ENCODE measurements at regions not wholly inside any gene's neighbourhood (a gene's known extent, or its start where the extent isn't known, plus 50 kb on each side); places are given as distances from the start of the nearest gene placed in this dataset.
"Not testable (repeated sequence)": the region's sequence is repeated elsewhere in the genome, so short reads cannot be mapped to it uniquely, and the experiment has no call there.

DNA sequence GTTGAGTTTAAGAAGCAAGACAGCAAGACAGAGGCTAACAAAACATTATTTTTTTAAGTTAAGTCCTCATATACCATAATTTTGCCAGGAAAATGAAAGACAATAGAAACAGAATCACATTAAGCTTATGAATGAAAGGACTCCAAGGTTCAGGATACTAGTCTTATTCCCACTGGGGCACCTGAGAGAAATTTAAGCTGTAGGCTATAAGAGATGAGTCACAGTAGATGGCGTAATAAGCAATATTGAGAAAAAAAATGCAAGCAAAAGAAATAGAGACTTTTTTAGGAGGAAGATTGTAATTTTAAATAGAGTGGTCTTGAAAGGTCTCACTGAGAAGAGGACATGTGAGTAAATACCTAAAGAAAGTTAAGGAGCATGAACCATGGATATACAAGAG lies 57.1 kb upstream of the KIF2B start:
- no peak overlapping the region for H3K4me2 ChIP-seq (ENCODE audit: insufficient read depth, low read length, poor library complexity, severe bottlenecking)
- H2BK120ac ChIP-seq (ENCODE audit: low read depth, low read length) = no peak overlapping the region
- no CpG with 5 or more reads among the region's 1 CpG for WGBS, 2 donors (ENCODE audit: extremely low coverage in 2 of 2, insufficient read length in 2 of 2, insufficient replicate concordance in 1 of 2)
- H4K8ac ChIP-seq (ENCODE audit: low read depth, low read length) = no peak overlapping the region
- H3K14ac ChIP-seq (ENCODE audit: low read length) = no peak overlapping the region
- H4K91ac ChIP-seq (ENCODE audit: low read depth, low read length, poor library complexity) = no peak overlapping the region
- H3K9ac ChIP-seq (ENCODE audit: low read depth, low read length, poor library complexity) = no peak overlapping the region
- no peak overlapping the region for H3K23ac ChIP-seq (ENCODE audit: low read depth, low read length, poor library complexity)
- H3K79me1 ChIP-seq (ENCODE audit: low read depth, low read length) = no peaks in the 10 kb centered on the region
- no peaks in the 10 kb centered on the region for H3K27me3 ChIP-seq (ENCODE audit: control insufficient read depth in 3 of 3, insufficient read depth in 3 of 3, low read depth in 1 of 3, low read length in 3 of 3)
- H3K4me1 ChIP-seq (ENCODE audit: control insufficient read depth in 2 of 2, insufficient read depth in 1 of 2, low read depth in 1 of 2, low read length in 2 of 2) = no peaks in the 10 kb centered on the region
- peaks cover 0 to 3% of the 10 kb centered on the region in 2 donors for H3K9me3 ChIP-seq (replicated peaks in 1 of 2; ENCODE audit: control insufficient read depth in 2 of 2, insufficient read depth in 1 of 2, low read depth in 1 of 2, low read length in 2 of 2)
- H2BK5ac ChIP-seq (ENCODE audit: low read length) = no peak overlapping the region
- H3K36me3 ChIP-seq (replicated peaks in 1 of 2; ENCODE audit: control insufficient read depth in 2 of 2, insufficient read depth in 2 of 2, low read length in 2 of 2) = no peaks in the 10 kb centered on the region
- no peak overlapping the region for H2AK5ac ChIP-seq (ENCODE audit: low read depth, low read length)
- H2BK15ac ChIP-seq (ENCODE audit: low read length) = no peak overlapping the region
- no peak overlapping the region for H2AFZ ChIP-seq (ENCODE audit: low read length)
- H3K4me3 ChIP-seq (ENCODE audit: low read length in 2 of 2) = no peak overlapping the region
- H3K4ac ChIP-seq (ENCODE audit: low read length) = no peak overlapping the region
- no peak overlapping the region for H3K27ac ChIP-seq (replicated peaks; ENCODE audit: low read length)
- H2BK12ac ChIP-seq (ENCODE audit: low read length) = no peak overlapping the region
- H3K18ac ChIP-seq (ENCODE audit: low read length) = no peak overlapping the region
- no peak for DNase-seq (ENCODE audit: low spot score)

DNA sequence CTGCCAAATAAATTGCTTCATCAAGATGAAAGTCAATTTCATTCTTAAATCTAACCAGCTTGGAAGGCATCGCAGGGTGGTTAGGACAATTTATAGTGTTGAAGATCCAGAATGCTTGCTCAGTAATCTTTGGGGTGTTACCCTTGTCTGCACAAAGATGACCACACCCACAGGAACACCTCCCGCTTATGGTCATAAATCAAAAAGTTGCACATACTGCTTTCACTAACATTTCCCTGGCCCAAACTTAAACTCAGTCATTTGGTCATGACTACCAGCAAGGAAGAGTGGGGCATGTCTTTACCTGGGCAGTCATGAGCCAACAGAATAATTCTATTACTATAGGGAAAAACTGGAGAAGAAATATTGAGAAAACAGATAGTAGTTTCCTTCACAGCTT lies 57.6 kb upstream of the KIF2B start:
- Histone ChIP-seq H3K4me2 (ENCODE audit: insufficient read depth, low read length, poor library complexity, severe bottlenecking) (no peak overlapping the region), H3K27me3 (ENCODE audit: control insufficient read depth in 3 of 3, insufficient read depth in 3 of 3, low read depth in 1 of 3, low read length in 3 of 3) (no peaks in the 10 kb centered on the region), H2AFZ (ENCODE audit: low read length) (no peak overlapping the region), H3K4me3 (ENCODE audit: low read length in 2 of 2) (no peak overlapping the region), H4K91ac (ENCODE audit: low read depth, low read length, poor library complexity) (no peak overlapping the region), H3K79me1 (ENCODE audit: low read depth, low read length) (no peaks in the 10 kb centered on the region), H2BK5ac (ENCODE audit: low read length) (no peak overlapping the region), H4K8ac (ENCODE audit: low read depth, low read length) (no peak overlapping the region), H3K36me3 (replicated peaks in 1 of 2; ENCODE audit: control insufficient read depth in 2 of 2, insufficient read depth in 2 of 2, low read length in 2 of 2) (no peaks in the 10 kb centered on the region), H3K4me1 (ENCODE audit: control insufficient read depth in 2 of 2, insufficient read depth in 1 of 2, low read depth in 1 of 2, low read length in 2 of 2) (no peaks in the 10 kb centered on the region), H3K4ac (ENCODE audit: low read length) (no peak overlapping the region), H3K14ac (ENCODE audit: low read length) (no peak overlapping the region), H3K9ac (ENCODE audit: low read depth, low read length, poor library complexity) (no peak overlapping the region), H3K27ac (replicated peaks; ENCODE audit: low read length) (no peak overlapping the region), H3K9me3 (replicated peaks in 1 of 2; ENCODE audit: control insufficient read depth in 2 of 2, insufficient read depth in 1 of 2, low read depth in 1 of 2, low read length in 2 of 2) (peaks cover 0 to 3% of the 10 kb centered on the region in 2 donors), H2BK120ac (ENCODE audit: low read depth, low read length) (no peak overlapping the region), H3K18ac (ENCODE audit: low read length) (no peak overlapping the region), H2AK5ac (ENCODE audit: low read depth, low read length) (no peak overlapping the region), H2BK12ac (ENCODE audit: low read length) (no peak overlapping the region), H3K23ac (ENCODE audit: low read depth, low read length, poor library complexity) (no peak overlapping the region), H2BK15ac (ENCODE audit: low read length) (no peak overlapping the region)
- no peak for DNase-seq (ENCODE audit: low spot score)
- no CpG with 5 or more reads among the region's 2 CpGs for WGBS, 2 donors (ENCODE audit: extremely low coverage in 2 of 2, insufficient read length in 2 of 2, insufficient replicate concordance in 1 of 2)

DNA sequence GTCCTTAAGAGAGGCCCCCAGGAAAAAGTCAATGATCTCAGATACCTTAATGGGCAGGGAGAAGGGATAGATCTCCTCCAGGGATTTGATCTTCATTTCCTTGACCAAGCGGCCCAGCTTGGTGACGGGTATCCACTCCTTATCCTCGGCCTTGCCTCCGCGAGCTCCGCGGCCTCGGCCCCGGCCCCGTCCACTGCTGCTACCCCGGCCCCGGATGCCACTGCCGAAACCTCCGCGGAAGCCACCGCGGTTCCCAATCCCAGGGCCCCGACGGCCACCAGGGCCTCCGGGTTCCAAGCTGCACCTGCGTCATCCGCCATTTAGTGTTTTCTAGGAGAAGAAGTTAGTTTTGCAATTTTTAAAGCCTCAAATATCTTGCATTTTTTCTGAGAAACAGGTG lies 65.2 kb upstream of the KIF2B start:
- Histone ChIP-seq H3K27ac (replicated peaks; ENCODE audit: low read length) (no peak overlapping the region), H2BK5ac (ENCODE audit: low read length) (no peak overlapping the region), H3K4me1 (ENCODE audit: control insufficient read depth in 2 of 2, insufficient read depth in 1 of 2, low read depth in 1 of 2, low read length in 2 of 2) (no peaks in the 10 kb centered on the region), H3K4me2 (ENCODE audit: insufficient read depth, low read length, poor library complexity, severe bottlenecking) (no peak overlapping the region), H4K91ac (ENCODE audit: low read depth, low read length, poor library complexity) (no peak overlapping the region), H3K18ac (ENCODE audit: low read length) (no peak overlapping the region), H3K14ac (ENCODE audit: low read length) (no peak overlapping the region), H3K4ac (ENCODE audit: low read length) (no peak overlapping the region), H2BK120ac (ENCODE audit: low read depth, low read length) (no peak overlapping the region), H2BK15ac (ENCODE audit: low read length) (no peak overlapping the region), H3K9me3 (replicated peaks in 1 of 2; ENCODE audit: control insufficient read depth in 2 of 2, insufficient read depth in 1 of 2, low read depth in 1 of 2, low read length in 2 of 2) (no peaks in the 10 kb centered on the region), H3K9ac (ENCODE audit: low read depth, low read length, poor library complexity) (no peak overlapping the region), H2AFZ (ENCODE audit: low read length) (no peak overlapping the region), H2AK5ac (ENCODE audit: low read depth, low read length) (no peak overlapping the region), H2BK12ac (ENCODE audit: low read length) (no peak overlapping the region), H3K27me3 (ENCODE audit: control insufficient read depth in 3 of 3, insufficient read depth in 3 of 3, low read depth in 1 of 3, low read length in 3 of 3) (no peaks in the 10 kb centered on the region), H3K4me3 (ENCODE audit: low read length in 2 of 2) (no peak overlapping the region), H3K23ac (ENCODE audit: low read depth, low read length, poor library complexity) (no peak overlapping the region), H3K36me3 (replicated peaks in 1 of 2; ENCODE audit: control insufficient read depth in 2 of 2, insufficient read depth in 2 of 2, low read length in 2 of 2) (no peaks in the 10 kb centered on the region), H4K8ac (ENCODE audit: low read depth, low read length) (no peak overlapping the region), H3K79me1 (ENCODE audit: low read depth, low read length) (no peaks in the 10 kb centered on the region)
- DNase-seq (ENCODE audit: low spot score) = no peak
- no CpG with 5 or more reads among the region's 22 CpGs for WGBS, 2 donors (ENCODE audit: extremely low coverage in 2 of 2, insufficient read length in 2 of 2, insufficient replicate concordance in 1 of 2)

DNA sequence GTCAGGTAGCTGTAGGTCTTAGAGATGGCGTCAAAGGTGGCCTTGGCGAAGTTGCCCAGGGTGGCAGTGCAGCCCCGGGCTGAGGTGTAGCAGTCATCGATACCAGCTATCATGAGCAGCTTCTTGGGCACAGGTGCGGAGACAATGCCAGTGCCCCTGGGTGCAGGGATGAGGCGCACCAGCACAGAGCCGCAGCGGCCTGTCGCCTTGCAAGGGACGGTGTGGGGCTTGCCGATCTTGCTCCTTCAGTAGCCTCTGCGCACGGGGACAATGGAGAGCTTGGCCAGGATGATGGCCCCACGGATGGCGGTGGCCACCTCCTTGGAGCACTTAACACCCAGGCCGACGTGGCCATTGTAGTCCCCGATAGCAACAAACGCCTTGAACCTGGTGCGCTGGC lies 65.6 kb upstream of the KIF2B start:
- H3K9me3 ChIP-seq (replicated peaks in 1 of 2; ENCODE audit: control insufficient read depth in 2 of 2, insufficient read depth in 1 of 2, low read depth in 1 of 2, low read length in 2 of 2); DNase-seq (ENCODE audit: low spot score): not testable (repeated sequence)
- WGBS, 2 donors (ENCODE audit: extremely low coverage in 2 of 2, insufficient read length in 2 of 2, insufficient replicate concordance in 1 of 2) = no CpG with 5 or more reads among the region's 20 CpGs

More for the DNA sequence above, 65.6 kb upstream of the KIF2B start:
- not testable (repeated sequence) for H3K4me1 ChIP-seq (ENCODE audit: control insufficient read depth in 2 of 2, insufficient read depth in 1 of 2, low read depth in 1 of 2, low read length in 2 of 2); H3K36me3 ChIP-seq (replicated peaks in 1 of 2; ENCODE audit: control insufficient read depth in 2 of 2, insufficient read depth in 2 of 2, low read length in 2 of 2); H3K9ac ChIP-seq (ENCODE audit: low read depth, low read length, poor library complexity); H2AK5ac ChIP-seq (ENCODE audit: low read depth, low read length); H3K23ac ChIP-seq (ENCODE audit: low read depth, low read length, poor library complexity); H3K4me3 ChIP-seq (ENCODE audit: low read length in 2 of 2); H2BK5ac ChIP-seq (ENCODE audit: low read length); H4K8ac ChIP-seq (ENCODE audit: low read depth, low read length); H3K4ac ChIP-seq (ENCODE audit: low read length); H2BK120ac ChIP-seq (ENCODE audit: low read depth, low read length); H2AFZ ChIP-seq (ENCODE audit: low read length); H3K79me1 ChIP-seq (ENCODE audit: low read depth, low read length); H2BK12ac ChIP-seq (ENCODE audit: low read length); H3K18ac ChIP-seq (ENCODE audit: low read length); H4K91ac ChIP-seq (ENCODE audit: low read depth, low read length, poor library complexity); H2BK15ac ChIP-seq (ENCODE audit: low read length); H3K27ac ChIP-seq (replicated peaks; ENCODE audit: low read length); H3K27me3 ChIP-seq (ENCODE audit: control insufficient read depth in 3 of 3, insufficient read depth in 3 of 3, low read depth in 1 of 3, low read length in 3 of 3); H3K14ac ChIP-seq (ENCODE audit: low read length); H3K4me2 ChIP-seq (ENCODE audit: insufficient read depth, low read length, poor library complexity, severe bottlenecking)
